ENCODE measurements at regions not wholly inside any gene's neighbourhood (a gene's known extent, or its start where the extent isn't known, plus 50 kb on each side); places are given as distances from the start of the nearest gene placed in this dataset.

DNA sequence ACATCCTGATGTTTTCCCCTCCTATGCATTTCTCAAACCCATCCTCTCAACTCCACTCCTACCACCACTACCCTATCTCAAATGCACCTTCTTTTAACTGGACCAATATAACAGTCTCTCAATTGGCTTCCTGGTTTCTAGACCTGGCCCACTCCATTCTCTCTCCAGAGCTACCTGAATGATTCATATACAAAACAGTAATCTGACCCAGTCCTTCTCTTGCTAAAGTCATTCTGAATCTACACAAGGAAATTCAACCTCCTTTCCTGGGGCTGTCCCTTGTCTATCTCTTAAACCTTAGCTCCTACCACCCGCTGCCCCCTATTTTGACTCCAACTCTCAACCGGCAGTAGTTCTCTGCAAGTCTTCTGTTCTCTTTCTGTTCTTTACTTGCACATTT, 97.2 kb downstream of the PCSK1 start:
- H3K4me3 ChIP-seq (ENCODE audit: low read length), result no peak overlapping the region
- no peak for DNase-seq (ENCODE audit: low read depth)
- TF ChIP-seq, protein P1, sequence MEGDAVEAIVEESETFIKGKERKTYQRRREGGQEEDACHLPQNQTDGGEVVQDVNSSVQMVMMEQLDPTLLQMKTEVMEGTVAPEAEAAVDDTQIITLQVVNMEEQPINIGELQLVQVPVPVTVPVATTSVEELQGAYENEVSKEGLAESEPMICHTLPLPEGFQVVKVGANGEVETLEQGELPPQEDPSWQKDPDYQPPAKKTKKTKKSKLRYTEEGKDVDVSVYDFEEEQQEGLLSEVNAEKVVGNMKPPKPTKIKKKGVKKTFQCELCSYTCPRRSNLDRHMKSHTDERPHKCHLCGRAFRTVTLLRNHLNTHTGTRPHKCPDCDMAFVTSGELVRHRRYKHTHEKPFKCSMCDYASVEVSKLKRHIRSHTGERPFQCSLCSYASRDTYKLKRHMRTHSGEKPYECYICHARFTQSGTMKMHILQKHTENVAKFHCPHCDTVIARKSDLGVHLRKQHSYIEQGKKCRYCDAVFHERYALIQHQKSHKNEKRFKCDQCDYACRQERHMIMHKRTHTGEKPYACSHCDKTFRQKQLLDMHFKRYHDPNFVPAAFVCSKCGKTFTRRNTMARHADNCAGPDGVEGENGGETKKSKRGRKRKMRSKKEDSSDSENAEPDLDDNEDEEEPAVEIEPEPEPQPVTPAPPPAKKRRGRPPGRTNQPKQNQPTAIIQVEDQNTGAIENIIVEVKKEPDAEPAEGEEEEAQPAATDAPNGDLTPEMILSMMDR (conservative IDR thresholded peaks at IDR 0.05; ENCODE audit: low read length), result no peak

DNA sequence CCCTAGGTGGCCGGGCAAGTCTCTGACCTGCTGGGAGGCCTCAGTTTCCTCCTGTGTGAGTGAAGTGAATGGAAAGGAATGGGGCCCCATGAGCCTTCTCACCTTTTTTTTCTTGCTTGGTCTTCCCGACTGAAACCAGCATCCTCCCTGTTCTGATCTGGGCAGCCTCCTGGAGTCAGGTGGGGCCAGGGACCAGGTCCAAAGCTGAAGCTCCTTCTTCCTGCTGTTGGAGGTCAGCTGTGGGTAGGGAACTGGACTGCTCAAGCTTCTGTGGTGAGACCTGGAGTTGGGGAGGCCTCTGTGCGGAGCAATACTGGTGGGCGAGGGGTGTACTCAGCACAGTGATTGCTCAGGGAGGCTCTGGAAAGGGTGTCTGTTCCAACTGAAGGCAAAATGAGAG, 99.7 kb downstream of the PCSK1 start:
- DNase-seq (ENCODE audit: low read depth), result no peak
- H3K4me3 ChIP-seq (ENCODE audit: low read length), result no peak overlapping the region
- TF ChIP-seq, protein P1 (conservative IDR thresholded peaks at IDR 0.05; ENCODE audit: low read length), result no peak

- TF ChIP-seq, protein P1 (conservative IDR thresholded peaks at IDR 0.05; ENCODE audit: low read length), result no peak
- DNase-seq (ENCODE audit: low read depth), result no peak
- H3K4me3 ChIP-seq (ENCODE audit: low read length), result no peak overlapping the region
These were observed 100.3 kb downstream of the PCSK1 start for GRCh38 chr5:96332535-96333366.

DNA sequence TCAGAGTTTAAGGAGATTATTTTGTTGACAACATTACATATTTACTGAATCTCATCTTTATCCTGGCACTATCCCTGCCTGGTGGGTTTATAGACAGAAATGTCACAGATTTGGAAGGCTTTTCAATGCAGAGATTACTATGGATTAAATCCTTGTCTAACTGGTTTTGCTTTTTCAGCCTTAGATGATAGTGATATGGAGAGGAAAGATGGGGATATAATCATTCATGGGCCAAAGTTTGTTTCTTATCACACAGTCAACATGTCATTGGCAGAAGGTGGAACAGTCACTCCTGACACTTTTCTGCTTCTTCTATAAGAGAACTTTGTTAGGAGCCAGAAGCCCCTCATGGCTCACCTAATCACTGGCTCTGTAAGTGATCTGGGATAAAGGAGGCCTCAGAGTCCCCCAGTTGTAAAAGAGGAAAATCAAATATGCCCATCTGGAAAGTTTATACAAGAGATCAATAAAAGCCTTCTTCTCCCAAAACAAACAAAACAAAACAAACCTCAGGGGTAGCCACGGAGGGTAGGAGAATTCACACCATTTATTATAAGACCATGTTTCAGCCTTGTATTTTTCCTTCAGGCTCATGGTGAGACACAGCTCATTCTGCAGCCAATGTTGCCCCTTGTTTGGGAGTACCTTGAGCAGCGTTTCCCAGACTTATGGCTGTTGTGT, 101.2 kb downstream of the PCSK1 start:
- TF ChIP-seq, protein P1 (conservative IDR thresholded peaks at IDR 0.05; ENCODE audit: low read length), result no peak
- no peak overlapping the region for H3K4me3 ChIP-seq (ENCODE audit: low read length)
- DNase-seq (ENCODE audit: low read depth), result no peak

GRCh38 chr5:96331210-96331609, 101.8 kb downstream of the PCSK1 start:
- DNase-seq (ENCODE audit: low read depth), result peak; percentile 76
- TF ChIP-seq, protein P1 (conservative IDR thresholded peaks at IDR 0.05; ENCODE audit: low read length), result no peak
- H3K4me3 ChIP-seq (ENCODE audit: low read length), result no peak overlapping the region

DNA sequence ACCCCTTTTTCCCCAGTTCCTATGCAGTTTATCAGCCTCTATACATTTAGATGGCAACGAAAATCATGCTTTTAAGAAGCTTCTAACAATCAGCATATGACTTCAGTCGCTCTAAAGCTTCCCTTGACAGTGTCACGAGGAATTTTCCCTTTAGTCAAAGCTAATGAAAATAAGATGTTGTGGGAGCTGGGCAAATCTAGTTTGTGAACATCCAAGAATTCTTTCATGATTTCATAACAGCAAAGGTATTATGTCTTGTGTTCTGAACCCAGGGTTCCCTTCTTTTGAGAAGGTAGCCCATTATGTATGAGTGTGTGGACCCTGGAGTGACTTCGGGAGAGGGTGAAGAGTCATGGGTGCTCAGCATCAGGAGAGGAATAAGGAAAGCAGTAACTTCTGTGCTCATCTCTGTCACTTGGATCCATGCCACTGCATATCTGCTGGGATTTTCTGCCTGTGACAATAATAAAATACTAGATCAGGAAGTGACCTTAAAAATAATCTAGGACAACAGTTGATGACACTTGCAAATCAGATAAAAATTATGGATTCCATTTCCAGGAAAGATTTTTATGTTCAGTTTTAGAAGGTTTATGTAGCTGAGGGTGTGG, 102.4 kb downstream of the PCSK1 start:
- TF ChIP-seq, protein P1 (conservative IDR thresholded peaks at IDR 0.05; ENCODE audit: low read length), result no peak
- no peak overlapping the region for H3K4me3 ChIP-seq (ENCODE audit: low read length)
- peak; percentile 73 for DNase-seq (ENCODE audit: low read depth)

Measured in AG10803 (cell line).